ENCODE measurements at regions not wholly inside any gene's neighbourhood (a gene's known extent, or its start where the extent isn't known, plus 50 kb on each side); places are given as distances from the start of the nearest gene placed in this dataset.
"Not testable (repeated sequence)": the region's sequence is repeated elsewhere in the genome, so short reads cannot be mapped to it uniquely, and the experiment has no call there.

DNA sequence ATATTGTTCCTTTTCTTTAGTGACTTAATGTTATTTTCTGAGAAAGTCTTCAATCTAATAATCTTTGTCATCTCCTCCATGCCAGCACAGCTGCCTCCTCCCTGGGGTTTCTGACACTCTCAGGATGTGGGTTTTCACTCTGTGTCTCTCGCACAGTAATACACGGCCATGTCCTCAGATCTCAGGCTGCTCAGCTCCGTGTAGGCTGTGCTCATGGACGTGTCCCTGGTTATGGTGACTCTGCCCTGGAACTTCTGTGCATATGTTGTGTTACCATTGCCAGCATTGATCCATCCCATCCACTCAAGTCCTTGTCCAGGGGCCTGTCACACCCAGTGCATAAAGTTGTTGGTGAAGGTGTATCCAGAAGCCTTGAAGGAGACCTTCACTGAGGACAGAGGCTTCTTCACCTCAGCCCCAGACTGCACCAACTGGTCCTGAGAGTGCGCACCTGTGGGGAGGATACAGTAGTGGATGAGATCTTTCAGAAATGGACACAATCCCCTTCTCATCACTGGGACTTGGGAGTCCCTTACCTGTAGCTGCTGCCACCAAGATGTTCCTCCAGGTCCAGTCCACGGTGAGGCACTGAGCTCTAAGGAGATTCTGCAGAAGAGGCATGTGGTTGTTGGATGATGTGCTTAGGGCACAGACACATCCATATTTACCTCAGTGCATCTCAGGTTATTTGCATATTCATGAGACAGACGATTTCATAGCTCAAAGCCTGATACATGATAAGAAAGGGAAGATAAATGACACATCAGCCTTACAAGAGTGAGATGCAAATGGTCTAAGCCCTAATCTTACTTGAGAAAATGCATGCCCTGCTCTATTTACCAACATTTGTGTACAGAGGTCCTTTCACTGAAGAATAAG lies 114.7 kb downstream of the OR4M2 start:
- FAIRE-seq; DNase-seq (ENCODE audit: low spot score in 2 of 2): not testable (repeated sequence)

DNA sequence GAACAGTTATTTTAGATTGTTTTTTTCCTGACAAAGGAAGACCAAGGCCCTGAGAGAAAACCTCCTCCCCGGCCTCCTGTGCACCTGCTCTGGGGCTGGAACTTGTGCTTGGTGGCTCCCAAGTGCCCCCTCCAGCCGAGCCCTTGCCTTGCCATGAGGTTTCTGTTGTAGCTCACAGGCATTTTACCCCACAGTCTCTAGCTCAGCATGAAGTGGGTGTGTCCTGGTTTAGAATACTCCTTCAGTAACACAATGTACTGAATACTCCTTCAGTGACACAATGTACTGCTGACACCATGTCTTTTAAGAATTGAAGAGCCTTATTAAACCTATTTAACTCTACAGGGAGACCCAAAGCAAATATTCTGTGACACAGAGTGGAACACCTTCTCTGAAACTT lies 116.1 kb downstream of the OR4M2 start:
- not testable (repeated sequence) for DNase-seq (ENCODE audit: low spot score in 2 of 2); FAIRE-seq

DNA sequence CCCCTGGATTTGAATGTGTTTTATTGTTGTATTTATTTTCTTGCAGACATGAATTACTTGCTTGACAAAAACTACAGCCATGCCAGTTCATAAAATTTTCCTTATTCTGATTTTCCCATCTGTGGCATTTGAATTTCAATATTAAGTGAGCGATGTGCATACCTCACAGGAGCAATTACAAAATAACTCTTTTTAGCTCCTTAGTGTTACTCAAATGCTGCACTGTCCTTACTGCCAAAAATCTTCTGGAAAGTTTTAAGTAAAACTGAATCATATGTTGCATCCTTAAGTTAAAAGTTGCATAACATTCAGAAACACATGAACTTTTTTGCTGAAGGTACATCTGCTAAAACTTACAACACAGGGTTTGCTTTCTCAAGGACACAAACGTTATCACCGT lies 120.1 kb downstream of the OR4M2 start:
- DNase-seq (ENCODE audit: low spot score in 2 of 2); FAIRE-seq: not testable (repeated sequence)

- not testable (repeated sequence) for FAIRE-seq; DNase-seq (ENCODE audit: low spot score in 2 of 2)
Measured at GRCh38 chr15:22201993-22202659, 121.8 kb downstream of the OR4M2 start.

GRCh38 chr15:22203208-22203607 lies 122.9 kb downstream of the OR4M2 start:
- not testable (repeated sequence) for FAIRE-seq; DNase-seq (ENCODE audit: low spot score in 2 of 2)

DNA sequence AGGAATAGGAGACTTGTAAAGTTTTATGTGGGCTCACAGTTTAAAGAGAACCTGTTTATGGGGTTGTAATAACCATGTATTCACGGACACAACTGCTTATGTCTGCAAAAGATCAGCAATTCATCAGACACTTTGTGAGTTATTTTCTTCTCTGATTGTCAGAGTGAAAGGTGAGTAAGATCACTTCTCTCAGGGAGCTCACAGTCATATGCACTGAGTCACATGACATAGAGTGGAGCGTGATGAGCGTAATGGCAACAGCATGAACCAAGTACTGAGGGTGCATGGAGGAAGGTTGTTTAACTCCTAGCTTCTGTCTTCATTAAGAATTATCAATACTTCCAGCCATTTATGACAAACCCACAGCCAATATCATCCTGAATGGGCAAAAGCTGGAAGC lies 128.8 kb downstream of the OR4M2 start:
- not testable (repeated sequence) for FAIRE-seq; DNase-seq (ENCODE audit: low spot score in 2 of 2)

DNA sequence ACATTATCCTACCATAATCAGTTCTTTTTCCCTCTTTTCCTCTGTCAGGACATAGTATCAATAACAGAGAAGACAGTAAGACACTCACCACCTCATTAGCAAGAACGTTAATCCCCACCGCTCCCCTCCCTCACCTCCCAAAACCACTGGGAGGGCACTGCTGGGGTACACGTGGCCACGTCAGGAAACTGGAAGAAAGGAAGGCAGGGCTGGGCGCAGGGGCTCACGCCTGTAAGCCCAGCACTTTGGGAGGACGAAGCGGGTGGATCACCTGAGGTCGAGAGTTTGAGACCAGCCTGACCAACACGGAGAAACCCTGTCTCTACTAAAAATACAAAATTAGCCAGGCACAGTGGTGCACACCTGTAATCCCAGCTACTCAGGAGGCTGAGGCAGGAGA lies 142.3 kb downstream of the OR4M2 start:
- not testable (repeated sequence) for DNase-seq (ENCODE audit: low spot score in 2 of 2); FAIRE-seq

- DNase-seq (ENCODE audit: low spot score in 2 of 2) (no peak), FAIRE-seq (no peak)
Measured at GRCh38 chr15:22224241-22224671, 143.9 kb downstream of the OR4M2 start.

DNA sequence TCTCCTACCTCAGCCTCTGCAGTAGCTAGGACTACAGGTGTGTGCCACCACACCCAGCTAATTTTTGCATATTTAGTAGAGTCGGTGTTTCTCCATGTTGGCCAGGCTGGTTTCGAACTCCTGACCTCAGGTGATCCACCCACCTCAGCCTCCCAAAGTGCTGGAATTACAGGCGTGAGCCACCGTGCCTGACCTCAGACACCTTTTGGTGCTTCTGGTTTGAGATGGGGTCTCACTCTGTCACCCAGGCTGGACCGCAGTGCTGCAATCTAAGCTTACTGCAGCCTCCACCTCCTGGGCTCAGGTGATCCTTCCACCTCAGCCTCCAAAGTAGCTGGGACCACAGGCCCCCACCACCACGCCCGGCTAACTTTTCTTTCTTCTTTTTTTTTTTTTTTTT lies 144.6 kb downstream of the OR4M2 start:
- FAIRE-seq; DNase-seq (ENCODE audit: low spot score in 2 of 2): not testable (repeated sequence)

DNA sequence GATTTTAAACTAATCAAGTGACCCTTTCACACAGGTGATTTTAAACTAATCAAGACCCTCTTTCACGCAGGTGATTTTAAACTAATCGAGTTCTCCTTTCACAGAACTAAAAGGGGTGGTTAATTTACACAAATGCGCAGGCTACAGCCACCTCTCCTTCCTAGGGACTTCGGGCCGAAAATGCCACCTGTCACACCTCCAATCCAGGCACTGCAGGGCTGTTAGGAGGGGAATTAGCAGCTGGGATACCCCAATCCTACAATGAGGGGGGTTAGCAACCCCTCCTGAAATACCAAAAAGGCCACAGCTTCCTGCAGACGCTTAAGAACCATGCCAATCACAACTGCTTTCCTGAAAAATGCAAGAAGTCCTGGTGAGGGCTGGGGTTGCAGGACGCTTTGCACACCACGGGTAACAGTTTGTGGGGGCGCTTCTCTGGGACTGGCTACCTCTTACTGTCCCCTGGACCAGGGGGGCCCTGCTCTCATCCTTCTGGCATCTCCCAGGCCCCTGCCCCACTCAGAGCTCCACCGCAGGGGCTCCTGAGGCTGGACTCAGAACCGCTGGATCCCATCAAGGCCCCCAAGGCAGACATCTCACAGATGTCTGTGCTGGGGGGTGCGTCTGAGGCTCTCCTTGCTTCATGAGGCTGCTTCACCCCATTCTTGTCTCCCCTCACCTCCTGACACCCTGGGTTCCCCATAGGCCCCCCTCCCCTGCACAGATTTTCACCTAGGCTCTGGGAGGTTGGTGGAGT lies 145.9 kb downstream of the OR4M2 start:
- FAIRE-seq (no peak), DNase-seq (ENCODE audit: low spot score in 2 of 2) (no peak)

- no peak for DNase-seq (ENCODE audit: low spot score in 2 of 2)
- no peak for FAIRE-seq
Measured at GRCh38 chr15:22227411-22228100, 147.2 kb downstream of the OR4M2 start.

DNA sequence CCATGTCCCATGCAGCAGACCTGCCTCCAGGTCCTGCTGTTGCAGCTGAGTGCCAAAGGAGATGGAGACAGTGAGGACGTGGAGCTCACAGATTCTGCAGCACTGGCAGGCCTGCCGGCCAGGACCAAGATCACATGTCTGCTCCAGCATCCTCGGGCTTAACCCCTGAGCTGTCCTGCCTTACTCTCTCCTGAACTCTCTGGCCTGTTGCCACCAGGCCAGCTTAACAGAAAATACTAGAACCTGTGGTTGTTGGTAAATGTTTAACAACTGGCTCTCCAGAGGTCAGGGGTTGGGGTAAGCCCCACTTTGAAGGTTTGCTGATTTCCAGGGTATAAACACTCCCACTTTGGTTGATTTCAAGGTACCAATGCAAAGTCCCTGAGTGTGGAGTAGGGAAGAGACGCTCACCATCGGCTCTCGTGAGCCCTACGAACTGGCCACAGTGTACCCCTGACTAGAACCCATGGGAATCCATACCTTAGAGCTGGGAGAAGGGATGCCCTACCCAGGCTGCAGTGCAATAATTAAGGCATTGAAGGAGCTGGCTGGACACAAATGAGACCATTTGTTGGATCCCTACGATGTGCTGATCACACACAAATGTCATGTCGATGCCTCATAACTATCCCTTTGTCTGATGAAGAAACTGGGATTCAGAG lies 147.9 kb downstream of the OR4M2 start:
- FAIRE-seq = no peak
- DNase-seq (ENCODE audit: low spot score in 2 of 2) = no peak

- DNase-seq (ENCODE audit: low spot score in 2 of 2) (no peak), FAIRE-seq (no peak)
Measured at GRCh38 chr15:22229990-22230819, 149.9 kb downstream of the OR4M2 start.

DNA sequence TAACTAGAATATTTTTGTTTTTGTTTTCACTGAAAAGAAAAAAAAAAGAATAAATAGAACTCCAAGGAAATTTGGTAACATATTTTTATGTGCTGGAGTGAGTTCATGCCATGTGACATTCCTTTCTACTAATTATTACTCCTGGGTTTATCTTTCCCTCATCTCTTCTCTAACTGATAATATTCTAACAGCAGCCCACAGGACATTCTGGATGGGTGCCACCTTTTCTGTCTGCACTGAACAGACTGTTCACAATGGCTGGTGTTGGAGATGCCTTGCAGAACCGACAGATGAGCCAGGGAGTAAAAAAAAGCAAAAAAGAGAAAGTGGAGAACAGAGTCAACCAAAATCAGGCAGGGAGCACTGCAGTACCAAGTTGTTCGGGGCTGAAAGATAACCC lies 151.3 kb downstream of the OR4M2 start:
- FAIRE-seq (no peak), DNase-seq (ENCODE audit: low spot score in 2 of 2) (no peak)

- no peak for DNase-seq (ENCODE audit: low spot score in 2 of 2)
- FAIRE-seq = no peak
Measured at GRCh38 chr15:22232675-22233074, 152.3 kb downstream of the OR4M2 start.

GRCh38 chr15:22235261-22235930 lies 155.1 kb downstream of the OR4M2 start:
- DNase-seq (ENCODE audit: low spot score in 2 of 2); FAIRE-seq: not testable (repeated sequence)

DNA sequence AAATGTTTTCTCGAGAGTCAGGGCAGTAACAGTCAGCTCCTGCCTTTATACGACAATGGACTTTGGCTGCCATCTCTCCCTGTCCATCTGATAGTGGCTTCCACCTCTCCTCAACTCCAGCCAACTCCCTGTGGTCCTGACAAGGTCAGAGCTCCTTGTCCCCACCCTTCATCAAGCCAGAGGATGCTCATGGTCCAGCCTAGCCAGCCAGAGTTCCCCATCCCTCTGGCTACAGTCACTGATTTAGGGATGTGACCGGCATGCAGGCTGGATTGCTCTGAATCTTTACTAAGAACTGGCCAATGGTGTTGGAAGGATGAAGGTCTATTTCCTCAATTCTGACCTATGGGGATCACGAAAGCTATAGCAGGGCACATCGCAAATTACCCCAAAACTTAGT lies 156.1 kb downstream of the OR4M2 start:
- FAIRE-seq (no peak), DNase-seq (ENCODE audit: low spot score in 2 of 2) (no peak)

DNA sequence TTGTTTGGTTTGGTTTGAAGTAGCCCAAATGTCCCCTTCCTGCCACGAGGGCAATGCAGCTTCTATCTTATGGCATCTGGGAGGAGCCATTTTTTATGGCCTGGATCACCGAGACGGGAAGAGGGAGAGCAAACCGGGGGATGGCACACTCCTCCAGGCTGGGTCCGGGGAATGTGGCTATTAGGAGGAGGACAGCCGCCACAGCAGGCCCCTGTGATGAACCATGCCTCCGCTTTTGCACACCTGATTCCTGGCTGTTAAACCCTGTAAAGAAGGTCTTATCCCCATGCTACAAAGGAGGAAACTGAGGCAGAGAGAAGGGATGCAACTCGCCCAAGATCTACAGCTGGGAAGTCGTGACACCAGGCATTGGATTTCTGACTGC lies 157.6 kb downstream of the OR4M2 start:
- FAIRE-seq = no peak
- no peak for DNase-seq (ENCODE audit: low spot score in 2 of 2)

Measured in frontal cortex (tissue), 3 donors.